SK-N-SH treated with all-trans-retinoic acid at 6 μM for 48 hours (cell line): ENCODE measurements at regions not wholly inside any gene's neighbourhood (a gene's known extent, or its start where the extent isn't known, plus 50 kb on each side); places are given as distances from the start of the nearest gene placed in this dataset.

ENCODE experiments used
- ATAC-seq: fragments of 200-7000 bp; cut with Tn5 transposase; 3 replicates; pipeline ENCODE4 v1.9.1; 2020; ENCODE audit warnings: mild to moderate bottlenecking, moderate library complexity
- ARNTL ChIP-seq: fragments of 450-650 bp; formaldehyde crosslinking; IDR thresholded peaks from 2 replicates; pipeline ENCODE4 v1.5.0; 2020; ENCODE audit warnings: low read depth, mild to moderate bottlenecking, moderate library complexity, borderline replicate concordance
- BACH2 ChIP-seq: fragments of 250-450 bp; sonication (Bioruptor Pico); IDR thresholded peaks from 2 replicates; pipeline ENCODE4 v1.9.0; 2021; ENCODE audit warnings: mild to moderate bottlenecking, borderline replicate concordance
- CSDC2 ChIP-seq: fragments of 250-450 bp; sonication (Bioruptor Pico); IDR thresholded peaks from 2 replicates; pipeline ENCODE4 v1.5.0; 2020; ENCODE audit warnings: mild to moderate bottlenecking, moderate library complexity
- ESRRG ChIP-seq: fragments of 250-450 bp; sonication (Bioruptor Pico); IDR thresholded peaks from 2 replicates; pipeline ENCODE4 v1.6.1; 2021; ENCODE audit warnings: mild to moderate bottlenecking
- GLIS3 ChIP-seq: fragments of 250-450 bp; sonication (Bioruptor Pico); IDR thresholded peaks from 2 replicates; pipeline ENCODE4 v1.5.0; 2020; ENCODE audit warnings: mild to moderate bottlenecking, moderate library complexity
- ISL1 ChIP-seq: fragments of 250-450 bp; sonication (Bioruptor Pico); IDR thresholded peaks from 2 replicates; pipeline ENCODE4 v2.1.2; 2022; ENCODE audit warnings: mild to moderate bottlenecking, moderate library complexity
- OSR1 ChIP-seq: fragments of 250-450 bp; sonication (Bioruptor Pico); IDR thresholded peaks from 2 replicates; pipeline ENCODE4 v1.8.0; 2022; ENCODE audit warnings: moderate library complexity, mild to moderate bottlenecking, inconsistent platforms
- PPARA ChIP-seq: fragments of 250-450 bp; sonication (Bioruptor Pico); IDR thresholded peaks from 2 replicates; pipeline ENCODE4 v1.5.0; 2020; ENCODE audit warnings: mild to moderate bottlenecking, borderline replicate concordance
- SNAI2 ChIP-seq: fragments of 250-450 bp; sonication (Bioruptor Pico); IDR thresholded peaks from 2 replicates; pipeline ENCODE4 v1.5.0; 2020; ENCODE audit warnings: mild to moderate bottlenecking, moderate library complexity
- TCF4 ChIP-seq: fragments of 250-450 bp; sonication (Bioruptor Pico); IDR thresholded peaks from 2 replicates; pipeline ENCODE4 v1.8.0; 2021; ENCODE audit warnings: mild to moderate bottlenecking, moderate library complexity, borderline replicate concordance
- TOX ChIP-seq: fragments of 250-450 bp; sonication (Bioruptor Pico); IDR thresholded peaks from 2 replicates; pipeline ENCODE4 v1.8.0; 2021; ENCODE audit warnings: mild to moderate bottlenecking, moderate library complexity, borderline replicate concordance
- ZC3H10 ChIP-seq: fragments of 250-450 bp; sonication (Bioruptor Pico); IDR thresholded peaks from 2 replicates; pipeline ENCODE4 v1.5.1; 2021; ENCODE audit warnings: mild to moderate bottlenecking, moderate library complexity
- ZFP3 ChIP-seq: fragments of 250-450 bp; sonication (Bioruptor Pico); IDR thresholded peaks from 2 replicates; pipeline ENCODE4 v1.5.0; 2020; ENCODE audit warnings: mild to moderate bottlenecking, moderate library complexity
- ZFP30 ChIP-seq: fragments of 450-650 bp; formaldehyde crosslinking; IDR thresholded peaks from 2 replicates; pipeline ENCODE4 v1.5.0; 2022; ENCODE audit warnings: mild to moderate bottlenecking, moderate library complexity
- ZNF565 ChIP-seq: fragments of 450-650 bp; formaldehyde crosslinking; conservative IDR thresholded peaks from 2 replicates; pipeline ENCODE4 v1.5.0; 2020; ENCODE audit warnings: low read depth, mild to moderate bottlenecking, moderate library complexity
- ZNF70 ChIP-seq: fragments of 450-650 bp; formaldehyde crosslinking; IDR thresholded peaks from 2 replicates; pipeline ENCODE4 v1.5.0; 2020; ENCODE audit warnings: mild to moderate bottlenecking, moderate library complexity
- ZNF8 ChIP-seq: fragments of 450-650 bp; formaldehyde crosslinking; IDR thresholded peaks from 2 replicates; pipeline ENCODE4 v1.5.0; 2020; ENCODE audit warnings: mild to moderate bottlenecking, moderate library complexity
- TF ChIP-seq, protein P1 (sequence below): fragments of 250-450 bp; sonication (Bioruptor Pico); IDR thresholded peaks from 2 replicates; pipeline ENCODE4 v1.8.0; 2021; ENCODE audit warnings: low read depth, mild to moderate bottlenecking, moderate library complexity, borderline replicate concordance
- TF ChIP-seq, protein P2 (sequence below): fragments of 250-450 bp; sonication (Bioruptor Pico); IDR thresholded peaks from 2 replicates; pipeline ENCODE4 v1.5.1; 2020; ENCODE audit warnings: low read depth, mild to moderate bottlenecking, moderate library complexity
- TF ChIP-seq, protein P3 (sequence below): fragments of 250-450 bp; sonication (Bioruptor Pico); IDR thresholded peaks from 2 replicates; pipeline ENCODE4 v1.5.0; 2020; ENCODE audit warnings: mild to moderate bottlenecking, moderate library complexity
- TF ChIP-seq, protein P4 (sequence below): fragments of 250-450 bp; sonication (Bioruptor Pico); IDR thresholded peaks from 2 replicates; pipeline ENCODE4 v1.8.0; 2020; ENCODE audit warnings: mild to moderate bottlenecking, moderate library complexity, borderline replicate concordance
- TF ChIP-seq, protein P5 (sequence below): fragments of 250-450 bp; sonication (Bioruptor Pico); IDR thresholded peaks from 2 replicates; pipeline ENCODE4 v1.5.1; 2021; ENCODE audit warnings: mild to moderate bottlenecking, moderate library complexity

DNA sequence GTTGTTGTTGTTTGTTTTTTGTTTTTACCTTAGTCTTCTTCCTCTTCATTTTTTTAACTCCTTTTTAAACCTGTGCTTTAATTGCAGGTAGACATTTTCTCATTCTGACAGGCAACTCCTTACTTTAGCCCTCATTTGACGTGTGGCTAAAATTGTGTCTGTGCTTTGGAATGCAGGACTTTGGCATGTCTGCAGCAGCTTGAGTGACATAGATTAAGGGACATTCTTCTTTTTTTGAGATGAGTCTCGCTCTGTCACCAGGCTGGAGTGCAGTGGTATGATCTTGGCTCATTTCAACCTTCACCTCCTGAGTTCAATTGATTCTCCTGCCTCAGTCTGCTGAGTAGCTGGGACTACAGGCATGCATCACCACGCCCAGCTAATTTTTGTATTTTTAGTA lies 100.8 kb downstream of the FAT3 start:
- TF ChIP-seq BACH2 (CRISPR knock-in tag) (no peak), ZNF70 (CRISPR knock-in tag) (no peak), OSR1 (CRISPR knock-in tag) (no peak), ARNTL (no peak), SNAI2 (CRISPR knock-in tag) (no peak), ZNF565 (CRISPR knock-in tag) (no peak), ZFP3 (CRISPR knock-in tag) (no peak), ZFP30 (no peak), PPARA (CRISPR knock-in tag) (no peak), CSDC2 (CRISPR knock-in tag) (no peak), TCF4 (CRISPR knock-in tag) (no peak), ESRRG (CRISPR knock-in tag) (no peak)
- TF ChIP-seq, protein P1, sequence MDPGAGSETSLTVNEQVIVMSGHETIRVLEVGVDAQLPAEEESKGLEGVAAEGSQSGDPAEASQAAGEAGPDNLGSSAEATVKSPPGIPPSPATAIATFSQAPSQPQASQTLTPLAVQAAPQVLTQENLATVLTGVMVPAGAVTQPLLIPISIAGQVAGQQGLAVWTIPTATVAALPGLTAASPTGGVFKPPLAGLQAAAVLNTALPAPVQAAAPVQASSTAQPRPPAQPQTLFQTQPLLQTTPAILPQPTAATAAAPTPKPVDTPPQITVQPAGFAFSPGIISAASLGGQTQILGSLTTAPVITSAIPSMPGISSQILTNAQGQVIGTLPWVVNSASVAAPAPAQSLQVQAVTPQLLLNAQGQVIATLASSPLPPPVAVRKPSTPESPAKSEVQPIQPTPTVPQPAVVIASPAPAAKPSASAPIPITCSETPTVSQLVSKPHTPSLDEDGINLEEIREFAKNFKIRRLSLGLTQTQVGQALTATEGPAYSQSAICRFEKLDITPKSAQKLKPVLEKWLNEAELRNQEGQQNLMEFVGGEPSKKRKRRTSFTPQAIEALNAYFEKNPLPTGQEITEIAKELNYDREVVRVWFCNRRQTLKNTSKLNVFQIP (CRISPR knock-in tag), result no peak
- TF ChIP-seq, protein P2, sequence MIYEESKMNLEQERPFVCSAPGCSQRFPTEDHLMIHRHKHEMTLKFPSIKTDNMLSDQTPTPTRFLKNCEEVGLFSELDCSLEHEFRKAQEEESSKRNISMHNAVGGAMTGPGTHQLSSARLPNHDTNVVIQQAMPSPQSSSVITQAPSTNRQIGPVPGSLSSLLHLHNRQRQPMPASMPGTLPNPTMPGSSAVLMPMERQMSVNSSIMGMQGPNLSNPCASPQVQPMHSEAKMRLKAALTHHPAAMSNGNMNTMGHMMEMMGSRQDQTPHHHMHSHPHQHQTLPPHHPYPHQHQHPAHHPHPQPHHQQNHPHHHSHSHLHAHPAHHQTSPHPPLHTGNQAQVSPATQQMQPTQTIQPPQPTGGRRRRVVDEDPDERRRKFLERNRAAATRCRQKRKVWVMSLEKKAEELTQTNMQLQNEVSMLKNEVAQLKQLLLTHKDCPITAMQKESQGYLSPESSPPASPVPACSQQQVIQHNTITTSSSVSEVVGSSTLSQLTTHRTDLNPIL (CRISPR knock-in tag), result no peak
- TF ChIP-seq, protein P3, sequence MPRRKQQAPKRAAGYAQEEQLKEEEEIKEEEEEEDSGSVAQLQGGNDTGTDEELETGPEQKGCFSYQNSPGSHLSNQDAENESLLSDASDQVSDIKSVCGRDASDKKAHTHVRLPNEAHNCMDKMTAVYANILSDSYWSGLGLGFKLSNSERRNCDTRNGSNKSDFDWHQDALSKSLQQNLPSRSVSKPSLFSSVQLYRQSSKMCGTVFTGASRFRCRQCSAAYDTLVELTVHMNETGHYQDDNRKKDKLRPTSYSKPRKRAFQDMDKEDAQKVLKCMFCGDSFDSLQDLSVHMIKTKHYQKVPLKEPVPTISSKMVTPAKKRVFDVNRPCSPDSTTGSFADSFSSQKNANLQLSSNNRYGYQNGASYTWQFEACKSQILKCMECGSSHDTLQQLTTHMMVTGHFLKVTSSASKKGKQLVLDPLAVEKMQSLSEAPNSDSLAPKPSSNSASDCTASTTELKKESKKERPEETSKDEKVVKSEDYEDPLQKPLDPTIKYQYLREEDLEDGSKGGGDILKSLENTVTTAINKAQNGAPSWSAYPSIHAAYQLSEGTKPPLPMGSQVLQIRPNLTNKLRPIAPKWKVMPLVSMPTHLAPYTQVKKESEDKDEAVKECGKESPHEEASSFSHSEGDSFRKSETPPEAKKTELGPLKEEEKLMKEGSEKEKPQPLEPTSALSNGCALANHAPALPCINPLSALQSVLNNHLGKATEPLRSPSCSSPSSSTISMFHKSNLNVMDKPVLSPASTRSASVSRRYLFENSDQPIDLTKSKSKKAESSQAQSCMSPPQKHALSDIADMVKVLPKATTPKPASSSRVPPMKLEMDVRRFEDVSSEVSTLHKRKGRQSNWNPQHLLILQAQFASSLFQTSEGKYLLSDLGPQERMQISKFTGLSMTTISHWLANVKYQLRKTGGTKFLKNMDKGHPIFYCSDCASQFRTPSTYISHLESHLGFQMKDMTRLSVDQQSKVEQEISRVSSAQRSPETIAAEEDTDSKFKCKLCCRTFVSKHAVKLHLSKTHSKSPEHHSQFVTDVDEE (CRISPR knock-in tag), result no peak
- TF ChIP-seq, all 23 proteins: peak for 0
- no peak for ATAC-seq

DNA sequence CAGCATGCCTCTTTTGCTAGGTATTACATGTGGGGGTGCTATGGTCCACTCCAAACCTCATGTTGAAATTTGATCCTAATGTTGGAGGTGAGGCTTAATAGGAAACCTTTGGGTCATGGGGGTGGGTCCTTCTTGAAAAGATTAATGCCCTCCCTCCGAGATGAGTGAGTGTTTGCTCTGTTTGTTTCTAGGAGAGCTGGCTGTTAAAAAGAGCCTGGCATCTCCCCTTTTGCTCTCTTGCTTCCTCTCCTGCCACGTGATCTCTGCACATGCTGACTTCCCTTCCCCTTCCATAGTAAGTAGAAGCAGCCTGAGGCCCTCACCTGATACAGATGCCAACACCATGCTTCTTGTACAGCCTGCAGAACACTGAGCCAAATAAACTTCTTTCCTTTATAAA lies 104.5 kb downstream of the FAT3 start:
- TF ChIP-seq ZNF565 (CRISPR knock-in tag), result no peak
- TF ChIP-seq, protein P4, sequence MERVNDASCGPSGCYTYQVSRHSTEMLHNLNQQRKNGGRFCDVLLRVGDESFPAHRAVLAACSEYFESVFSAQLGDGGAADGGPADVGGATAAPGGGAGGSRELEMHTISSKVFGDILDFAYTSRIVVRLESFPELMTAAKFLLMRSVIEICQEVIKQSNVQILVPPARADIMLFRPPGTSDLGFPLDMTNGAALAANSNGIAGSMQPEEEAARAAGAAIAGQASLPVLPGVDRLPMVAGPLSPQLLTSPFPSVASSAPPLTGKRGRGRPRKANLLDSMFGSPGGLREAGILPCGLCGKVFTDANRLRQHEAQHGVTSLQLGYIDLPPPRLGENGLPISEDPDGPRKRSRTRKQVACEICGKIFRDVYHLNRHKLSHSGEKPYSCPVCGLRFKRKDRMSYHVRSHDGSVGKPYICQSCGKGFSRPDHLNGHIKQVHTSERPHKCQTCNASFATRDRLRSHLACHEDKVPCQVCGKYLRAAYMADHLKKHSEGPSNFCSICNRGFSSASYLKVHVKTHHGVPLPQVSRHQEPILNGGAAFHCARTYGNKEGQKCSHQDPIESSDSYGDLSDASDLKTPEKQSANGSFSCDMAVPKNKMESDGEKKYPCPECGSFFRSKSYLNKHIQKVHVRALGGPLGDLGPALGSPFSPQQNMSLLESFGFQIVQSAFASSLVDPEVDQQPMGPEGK (CRISPR knock-in tag), result no peak
- no peak for TF ChIP-seq ZNF8 (CRISPR knock-in tag)
- TF ChIP-seq PPARA (CRISPR knock-in tag), result no peak
- no peak for TF ChIP-seq ZFP30
- TF ChIP-seq TOX (CRISPR knock-in tag), result no peak
- TF ChIP-seq TCF4 (CRISPR knock-in tag), result no peak
- no peak for TF ChIP-seq ZNF70 (CRISPR knock-in tag)
- TF ChIP-seq SNAI2 (CRISPR knock-in tag), result no peak
- TF ChIP-seq ZFP3 (CRISPR knock-in tag), result no peak
- TF ChIP-seq GLIS3 (CRISPR knock-in tag), result no peak
- TF ChIP-seq ZC3H10, result no peak
- TF ChIP-seq ESRRG (CRISPR knock-in tag), result no peak
- no peak for TF ChIP-seq CSDC2 (CRISPR knock-in tag)
- TF ChIP-seq ISL1 (CRISPR knock-in tag), result no peak
- TF ChIP-seq BACH2 (CRISPR knock-in tag), result no peak
- TF ChIP-seq, protein P5, sequence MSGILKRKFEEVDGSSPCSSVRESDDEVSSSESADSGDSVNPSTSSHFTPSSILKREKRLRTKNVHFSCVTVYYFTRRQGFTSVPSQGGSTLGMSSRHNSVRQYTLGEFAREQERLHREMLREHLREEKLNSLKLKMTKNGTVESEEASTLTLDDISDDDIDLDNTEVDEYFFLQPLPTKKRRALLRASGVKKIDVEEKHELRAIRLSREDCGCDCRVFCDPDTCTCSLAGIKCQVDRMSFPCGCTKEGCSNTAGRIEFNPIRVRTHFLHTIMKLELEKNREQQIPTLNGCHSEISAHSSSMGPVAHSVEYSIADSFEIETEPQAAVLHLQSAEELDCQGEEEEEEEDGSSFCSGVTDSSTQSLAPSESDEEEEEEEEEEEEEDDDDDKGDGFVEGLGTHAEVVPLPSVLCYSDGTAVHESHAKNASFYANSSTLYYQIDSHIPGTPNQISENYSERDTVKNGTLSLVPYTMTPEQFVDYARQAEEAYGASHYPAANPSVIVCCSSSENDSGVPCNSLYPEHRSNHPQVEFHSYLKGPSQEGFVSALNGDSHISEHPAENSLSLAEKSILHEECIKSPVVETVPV (CRISPR knock-in tag), result no peak
- no peak for TF ChIP-seq OSR1 (CRISPR knock-in tag)
- no peak for ATAC-seq
